Stomach (tissue), 8 donors: ENCODE measurements at regions not wholly inside any gene's neighbourhood (a gene's known extent, or its start where the extent isn't known, plus 50 kb on each side); places are given as distances from the start of the nearest gene placed in this dataset.
"Not testable (repeated sequence)": the region's sequence is repeated elsewhere in the genome, so short reads cannot be mapped to it uniquely, and the experiment has no call there.

Experiments
- DNase-seq, 2 donors: peaks; one replicate each; pipeline versions ENCODE4 v3.0.0 to v3.0.0-alpha.2; 2013 to 2019
- H3K27ac ChIP-seq, 5 donors: fragments of 200-600 bp in 4 of 5; sonication (generic) in 4 of 5; one replicate each; pipeline ENCODE4 v1.5.1; 2013 to 2019; ENCODE audit warnings: mild to moderate bottlenecking in 1 of 5, moderate library complexity in 1 of 5
- H3K27me3 ChIP-seq, 3 donors: fragments of 200-600 bp; sonication (generic); one replicate each; pipeline ENCODE4 v1.5.1; 2017 to 2019; ENCODE audit warnings: mixed run types in 1 of 3
- H3K36me3 ChIP-seq, 4 donors: fragments of 200-600 bp; sonication (generic); 1 replicate in 3 of 4; 2 replicates in 1 of 4; pipeline ENCODE4 v1.5.1; 2016 to 2019
- H3K4me1 ChIP-seq, 4 donors: fragments of 200-600 bp; sonication (generic); one replicate each; pipeline ENCODE4 v1.5.1; 2016 to 2019
- H3K4me3 ChIP-seq, 4 donors: fragments of 200-600 bp; sonication (generic) in 3 of 4; one replicate each; pipeline ENCODE4 v1.5.1; 2016 to 2019; ENCODE audit warnings: mild to moderate bottlenecking in 1 of 4
- H3K9me3 ChIP-seq, 4 donors: fragments of 200-600 bp; sonication (generic); one replicate each; pipeline ENCODE4 v1.5.1; 2016 to 2019
- EP300 ChIP-seq: sonication (generic); formaldehyde crosslinking; IDR thresholded peaks from one replicate; pipeline ENCODE4 v1.6.1; 2017; ENCODE audit warnings: antibody characterized with exemption
- POLR2A ChIP-seq, 4 donors: fragments of 450-650 bp; IDR thresholded peaks; one replicate each; pipeline ENCODE4 v1.6.1; 2016; ENCODE audit warnings: antibody characterized with exemption in 4 of 4, control low read depth in 2 of 4, mild to moderate bottlenecking in 1 of 4, moderate library complexity in 1 of 4
- POLR2AphosphoS5 ChIP-seq, 3 donors: sonication (generic); formaldehyde crosslinking; IDR thresholded peaks; one replicate each; pipeline ENCODE4 v1.6.1; 2016; ENCODE audit warnings: antibody characterized with exemption in 3 of 3
- WGBS, 5 donors: extraction: QIAGEN DNeasy Blood & Tissue Kit in 3 of 5; methylation state at CpG; one replicate each; pipeline versions ENCODE4 v1.1.5 to v1.1.7; 2013 to 2018; 5-methylcytosine and 5-hydroxymethylcytosine counted together
- intact Hi-C: fragments of 100-400 bp; cut with DNase I; formaldehyde crosslinking; loops from one replicate; pipeline ENCODE4 v1.15.1; 2023; ENCODE audit warnings: low total_unique reads
- TF ChIP-seq, protein P1 (sequence below), 7 experiments: fragments of 450-650 bp in 4 of 7; fragments of 200-600 bp in 3 of 7; sonication (generic) in 3 of 7; IDR thresholded peaks; one replicate each; pipeline ENCODE4 v1.5.1; 2016 to 2019; ENCODE audit warnings: antibody characterized with exemption in 7 of 7, control low read depth in 2 of 7, mild to moderate bottlenecking in 1 of 7
- donor health status: healthy with polysubstance abuse.
- donor health status: Bipolar disorder and iron deficiency.
- donor health status: healthy.

DNA sequence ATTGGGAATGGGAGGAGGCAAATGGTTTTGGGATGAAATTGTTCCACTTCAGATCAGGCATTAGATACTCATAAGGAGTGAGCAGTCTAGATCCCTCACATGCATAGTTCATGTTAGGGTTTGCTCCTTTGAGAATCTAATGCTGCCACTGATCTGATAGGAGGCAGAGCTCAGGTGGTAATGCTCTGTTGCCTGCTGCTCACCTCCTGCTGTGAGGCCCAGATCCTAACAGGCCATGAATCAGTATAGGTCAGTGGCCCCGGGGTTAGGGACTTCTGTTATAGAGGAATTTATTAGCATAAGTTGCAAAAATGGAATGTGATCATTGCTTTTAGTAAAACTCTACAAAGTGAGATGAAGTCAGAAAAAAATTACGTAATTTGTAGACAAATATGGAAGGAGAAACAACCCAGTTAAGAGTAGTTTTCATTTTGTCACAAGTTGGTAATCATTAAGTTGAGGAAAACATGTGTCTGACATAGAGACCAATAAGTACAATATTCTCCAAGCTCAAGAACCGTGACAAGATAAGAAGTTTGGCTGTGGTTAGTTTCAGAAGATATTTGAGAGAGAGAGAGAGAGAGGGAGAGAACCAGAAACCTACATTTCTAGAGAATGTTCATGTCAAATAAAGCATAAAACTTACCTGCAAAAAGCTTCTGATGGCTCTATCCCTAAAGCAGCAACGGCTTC, 689.7 kb upstream of the PRMT6 start:
- 58 to 68% (median 60%) methylated on average over 4 of the region's 4 CpGs for WGBS, 5 donors
- Histone ChIP-seq H3K9me3 (peaks cover 0 to 4% (median 0%) of the 10 kb centered on the region in 4 donors), H3K4me3 (no peak overlapping the region), H3K27ac (no peak overlapping the region), H3K4me1 (no peaks in the 10 kb centered on the region), H3K27me3 (no peaks in the 10 kb centered on the region), H3K36me3 (no peaks in the 10 kb centered on the region)
- DNase-seq, result no peak
- TF ChIP-seq, protein P1, sequence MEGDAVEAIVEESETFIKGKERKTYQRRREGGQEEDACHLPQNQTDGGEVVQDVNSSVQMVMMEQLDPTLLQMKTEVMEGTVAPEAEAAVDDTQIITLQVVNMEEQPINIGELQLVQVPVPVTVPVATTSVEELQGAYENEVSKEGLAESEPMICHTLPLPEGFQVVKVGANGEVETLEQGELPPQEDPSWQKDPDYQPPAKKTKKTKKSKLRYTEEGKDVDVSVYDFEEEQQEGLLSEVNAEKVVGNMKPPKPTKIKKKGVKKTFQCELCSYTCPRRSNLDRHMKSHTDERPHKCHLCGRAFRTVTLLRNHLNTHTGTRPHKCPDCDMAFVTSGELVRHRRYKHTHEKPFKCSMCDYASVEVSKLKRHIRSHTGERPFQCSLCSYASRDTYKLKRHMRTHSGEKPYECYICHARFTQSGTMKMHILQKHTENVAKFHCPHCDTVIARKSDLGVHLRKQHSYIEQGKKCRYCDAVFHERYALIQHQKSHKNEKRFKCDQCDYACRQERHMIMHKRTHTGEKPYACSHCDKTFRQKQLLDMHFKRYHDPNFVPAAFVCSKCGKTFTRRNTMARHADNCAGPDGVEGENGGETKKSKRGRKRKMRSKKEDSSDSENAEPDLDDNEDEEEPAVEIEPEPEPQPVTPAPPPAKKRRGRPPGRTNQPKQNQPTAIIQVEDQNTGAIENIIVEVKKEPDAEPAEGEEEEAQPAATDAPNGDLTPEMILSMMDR (IDR thresholded peaks at IDR 0.05), result no peak
- no peak for TF ChIP-seq POLR2AphosphoS5 (IDR thresholded peaks at IDR 0.05)
- intact Hi-C loops, result no loop called here

DNA sequence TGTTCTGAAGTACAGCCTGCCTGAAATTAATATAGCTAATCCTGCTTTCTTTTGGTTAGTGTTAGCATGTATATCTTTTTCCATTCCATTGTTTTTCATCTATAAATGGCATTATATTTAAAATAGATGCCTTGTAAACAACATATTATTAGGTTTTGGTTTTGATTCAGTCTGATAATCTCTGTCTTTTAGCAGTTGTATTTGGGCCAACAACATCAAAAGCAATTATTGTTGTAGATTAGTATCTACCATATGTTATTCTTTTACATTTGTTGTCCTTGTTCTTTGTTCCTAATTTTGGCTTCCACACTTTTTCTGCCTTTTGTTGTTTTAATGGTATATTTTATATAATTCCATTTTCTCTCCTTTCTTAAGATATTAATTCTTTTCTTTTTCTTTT, 678.2 kb upstream of the PRMT6 start:
- Histone ChIP-seq H3K27ac (no peak overlapping the region), H3K4me3 (no peak overlapping the region), H3K9me3 (no peaks in the 10 kb centered on the region), H3K4me1 (no peaks in the 10 kb centered on the region), H3K27me3 (no peaks in the 10 kb centered on the region), H3K36me3 (no peaks in the 10 kb centered on the region)
- intact Hi-C loops, result no loop called here
- no peak for TF ChIP-seq POLR2A (IDR thresholded peaks at IDR 0.05)
- TF ChIP-seq EP300, result no peak
- TF ChIP-seq, protein P1 (IDR thresholded peaks at IDR 0.05), result no peak
- no peak for TF ChIP-seq POLR2AphosphoS5 (IDR thresholded peaks at IDR 0.05)
- DNase-seq, result no peak

DNA sequence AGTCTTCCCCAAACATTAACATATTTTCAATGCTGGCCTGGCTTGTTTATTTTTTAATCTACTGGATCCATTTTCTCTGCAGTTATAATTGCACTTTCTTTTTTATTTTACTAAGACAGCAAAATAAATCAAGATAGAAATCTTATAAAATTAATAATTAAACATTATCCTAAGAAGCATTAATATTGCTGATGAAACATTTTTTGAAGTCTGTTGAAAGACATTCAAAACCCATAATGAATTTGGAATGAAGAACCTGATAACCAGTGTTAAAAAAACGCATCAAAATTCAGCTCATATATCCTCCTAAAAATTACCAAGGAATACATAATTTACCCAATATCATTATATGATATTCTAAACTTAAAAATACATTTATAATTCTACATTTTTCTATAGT, 675.7 kb upstream of the PRMT6 start:
- H3K27me3 ChIP-seq, result no peaks in the 10 kb centered on the region
- no peak overlapping the region for H3K4me3 ChIP-seq
- intact Hi-C loops, result no loop called here
- H3K4me1 ChIP-seq, result no peaks in the 10 kb centered on the region
- no peaks in the 10 kb centered on the region for H3K9me3 ChIP-seq
- TF ChIP-seq POLR2A (IDR thresholded peaks at IDR 0.05), result no peak
- TF ChIP-seq EP300, result no peak
- TF ChIP-seq POLR2AphosphoS5 (IDR thresholded peaks at IDR 0.05), result no peak
- TF ChIP-seq, protein P1 (IDR thresholded peaks at IDR 0.05), result no peak
- H3K27ac ChIP-seq, result no peak overlapping the region
- WGBS, 5 donors, result 82 to 87% (median 86%) methylated on average over 1 of the region's 1 CpG
- H3K36me3 ChIP-seq, result no peaks in the 10 kb centered on the region
- no peak for DNase-seq

DNA sequence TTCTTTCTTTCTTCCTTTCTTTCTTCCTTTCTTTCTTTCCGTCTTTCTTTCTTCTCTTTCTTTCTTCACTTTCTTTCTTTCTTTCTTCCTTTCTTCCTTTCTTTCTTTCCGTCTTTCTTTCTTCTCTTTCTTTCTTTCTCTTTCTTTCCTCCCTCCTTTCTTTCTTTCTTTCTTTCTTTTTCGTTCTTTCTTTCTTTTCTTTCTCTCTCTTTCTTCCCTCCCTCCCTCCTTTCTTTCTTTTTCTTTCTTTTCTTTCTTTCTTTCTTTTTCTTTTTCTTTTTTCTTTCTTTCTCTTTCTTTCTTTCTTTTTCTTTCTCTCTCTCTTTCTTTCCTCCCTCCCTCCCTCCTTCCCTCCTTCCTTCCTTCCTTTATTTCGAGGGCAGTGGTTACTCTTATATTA, 667.3 kb upstream of the PRMT6 start:
- H3K9me3 ChIP-seq, H3K27ac ChIP-seq, H3K36me3 ChIP-seq, H3K4me1 ChIP-seq, H3K27me3 ChIP-seq, intact Hi-C loops, DNase-seq, H3K4me3 ChIP-seq: not testable (repeated sequence)
- 72 to 80% (median 76%) methylated on average over 4 of the region's 4 CpGs for WGBS, 5 donors

DNA sequence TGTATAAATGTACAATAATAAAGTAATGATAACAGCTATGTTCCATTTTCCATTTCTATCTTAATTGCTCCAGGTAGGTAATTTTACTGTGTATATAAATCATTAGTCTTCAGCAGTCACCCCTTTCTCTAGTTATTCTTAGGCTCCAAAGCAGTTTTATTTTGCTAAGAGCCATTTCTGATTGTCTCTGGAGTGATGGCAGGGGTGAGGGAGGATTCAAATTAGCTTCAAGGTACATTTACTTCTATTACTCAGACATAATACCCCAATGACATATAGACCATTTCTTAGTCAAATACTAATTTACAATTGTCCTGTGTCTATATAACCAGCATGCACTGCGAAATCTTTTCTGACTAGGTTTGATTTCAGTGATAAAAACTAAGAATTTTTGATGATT, 663.4 kb upstream of the PRMT6 start:
- TF ChIP-seq EP300 (no peak), POLR2A (IDR thresholded peaks at IDR 0.05) (no peak), POLR2AphosphoS5 (IDR thresholded peaks at IDR 0.05) (no peak)
- TF ChIP-seq, protein P1 (IDR thresholded peaks at IDR 0.05), result no peak
- Histone ChIP-seq H3K36me3 (no peaks in the 10 kb centered on the region), H3K9me3 (no peaks in the 10 kb centered on the region), H3K27ac (no peak overlapping the region), H3K4me1 (no peaks in the 10 kb centered on the region), H3K27me3 (no peaks in the 10 kb centered on the region), H3K4me3 (no peak overlapping the region)
- intact Hi-C loops, result no loop called here
- 85 to 92% (median 88%) methylated on average over 1 of the region's 1 CpG for WGBS, 5 donors
- no peak for DNase-seq
